Astrocyte of the cerebellum (primary cell): ENCODE measurements at regions not wholly inside any gene's neighbourhood (a gene's known extent, or its start where the extent isn't known, plus 50 kb on each side); places are given as distances from the start of the nearest gene placed in this dataset.
A peak's percentile ranks its signal among the peaks of the same experiment; 100 is the strongest.

Source experiments
- DNase-seq: peaks from one replicate; pipeline ENCODE4 v3.0.0-alpha.2; 2011; ENCODE audit warnings: low read depth
- H3K4me3 ChIP-seq: 2 replicates; pipeline ENCODE4 v1.5.1; 2011; ENCODE audit warnings: mild to moderate bottlenecking, low read depth, low read length, moderate library complexity
- CTCF ChIP-seq: IDR thresholded peaks from 2 replicates; pipeline ENCODE4 v1.5.1; 2012; ENCODE audit warnings: low read length, low read depth, moderate library complexity, mild to moderate bottlenecking; ENCODE audit errors: missing control alignments
- in situ Hi-C: cut with HindIII; loops from 2 replicates; pipeline ENCODE4 v1.10.0; 2017; ENCODE audit warnings: low sequenced_read_pairs

GRCh38 chr2:144326825-144327224 is 193.1 kb downstream of the ZEB2 start:
- in situ Hi-C loops, result no loop called here
- TF ChIP-seq CTCF, result no peak
- H3K4me3 ChIP-seq, result no peak overlapping the region
- no peak for DNase-seq

- peak; percentile 34 for DNase-seq
- H3K4me3 ChIP-seq, result no peak overlapping the region
- TF ChIP-seq CTCF, result no peak
- in situ Hi-C loops, result no loop called here
Measured at GRCh38 chr2:144325086-144325485, 194.8 kb downstream of the ZEB2 start.

- in situ Hi-C loops, result no loop called here
- TF ChIP-seq CTCF, result no peak
- no peak overlapping the region for H3K4me3 ChIP-seq
- DNase-seq, result no peak
Measured at GRCh38 chr2:144324446-144325045, 195.4 kb downstream of the ZEB2 start.

- in situ Hi-C loops, result no loop called here
- DNase-seq, result no peak
- no peak for TF ChIP-seq CTCF
- H3K4me3 ChIP-seq, result no peak overlapping the region
Measured at GRCh38 chr2:144323946-144324345, 196.0 kb downstream of the ZEB2 start.

- no peak overlapping the region for H3K4me3 ChIP-seq
- TF ChIP-seq CTCF, result no peak
- no peak for DNase-seq
- in situ Hi-C loops, result no loop called here
Measured at GRCh38 chr2:144322379-144322778, 197.5 kb downstream of the ZEB2 start.

GRCh38 chr2:144320491-144320890 is 199.4 kb downstream of the ZEB2 start:
- no peak for TF ChIP-seq CTCF
- no peak overlapping the region for H3K4me3 ChIP-seq
- in situ Hi-C loops, result no loop called here
- DNase-seq, result no peak
